ENCODE measurements at regions not wholly inside any gene's neighbourhood (a gene's known extent, or its start where the extent isn't known, plus 50 kb on each side); places are given as distances from the start of the nearest gene placed in this dataset.

- Mint-ChIP-seq H3K9me3 (ENCODE audit: low read depth) (no peaks in the 10 kb centered on the region), H3K36me3 (no peaks in the 10 kb centered on the region), H3K4me1 (ENCODE audit: low read depth) (no peaks in the 10 kb centered on the region), H3K27ac (no peak overlapping the region), H3K27me3 (peaks cover under 1% of the 10 kb centered on the region), H3K4me3 (no peak overlapping the region)
These were observed 240.6 kb downstream of the GXYLT1 start for GRCh38 chr12:41904041-41904440.

GRCh38 chr12:41903014-41903708 is 241.5 kb downstream of the GXYLT1 start:
- no peak overlapping the region for H3K4me3 Mint-ChIP-seq
- H3K4me1 Mint-ChIP-seq (ENCODE audit: low read depth) = no peaks in the 10 kb centered on the region
- peaks cover 6% of the 10 kb centered on the region for H3K27me3 Mint-ChIP-seq
- H3K36me3 Mint-ChIP-seq = no peaks in the 10 kb centered on the region
- no peaks in the 10 kb centered on the region for H3K9me3 Mint-ChIP-seq (ENCODE audit: low read depth)
- no peak overlapping the region for H3K27ac Mint-ChIP-seq

GRCh38 chr12:41899577-41899976 is 245.1 kb downstream of the GXYLT1 start:
- Mint-ChIP-seq H3K36me3 (no peaks in the 10 kb centered on the region), H3K27ac (no peak overlapping the region), H3K27me3 (peaks cover 12% of the 10 kb centered on the region), H3K9me3 (ENCODE audit: low read depth) (no peaks in the 10 kb centered on the region), H3K4me3 (no peak overlapping the region), H3K4me1 (ENCODE audit: low read depth) (no peaks in the 10 kb centered on the region)

DNA sequence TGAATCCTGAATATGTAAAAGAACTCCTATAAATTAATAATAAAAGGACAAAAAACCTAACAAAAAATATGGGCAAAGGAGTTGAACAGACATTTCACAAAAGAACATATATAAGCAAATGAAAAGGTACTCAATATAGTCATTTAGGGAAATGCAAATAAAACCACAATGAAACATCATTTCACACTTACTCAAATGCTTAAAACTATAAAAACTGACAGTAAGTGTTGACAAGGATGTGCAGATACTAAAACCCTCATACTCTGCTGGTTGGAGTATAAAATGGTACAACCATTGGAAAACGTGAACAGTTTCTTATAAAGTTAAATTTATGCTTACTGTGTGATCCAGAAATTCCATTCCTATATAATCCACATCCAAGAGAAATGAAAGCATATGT is 247.1 kb downstream of the GXYLT1 start:
- H3K9me3 Mint-ChIP-seq (ENCODE audit: low read depth) = no peaks in the 10 kb centered on the region
- no peak overlapping the region for H3K27ac Mint-ChIP-seq
- H3K4me1 Mint-ChIP-seq (ENCODE audit: low read depth) = no peaks in the 10 kb centered on the region
- H3K36me3 Mint-ChIP-seq = no peaks in the 10 kb centered on the region
- H3K27me3 Mint-ChIP-seq = peaks cover 12% of the 10 kb centered on the region
- no peak overlapping the region for H3K4me3 Mint-ChIP-seq

GRCh38 chr12:41893491-41893890 is 251.2 kb downstream of the GXYLT1 start:
- Mint-ChIP-seq H3K4me3 (no peak overlapping the region), H3K27me3 (peaks cover 9% of the 10 kb centered on the region), H3K36me3 (no peaks in the 10 kb centered on the region), H3K9me3 (ENCODE audit: low read depth) (no peaks in the 10 kb centered on the region), H3K4me1 (ENCODE audit: low read depth) (no peaks in the 10 kb centered on the region), H3K27ac (no peak overlapping the region)

DNA sequence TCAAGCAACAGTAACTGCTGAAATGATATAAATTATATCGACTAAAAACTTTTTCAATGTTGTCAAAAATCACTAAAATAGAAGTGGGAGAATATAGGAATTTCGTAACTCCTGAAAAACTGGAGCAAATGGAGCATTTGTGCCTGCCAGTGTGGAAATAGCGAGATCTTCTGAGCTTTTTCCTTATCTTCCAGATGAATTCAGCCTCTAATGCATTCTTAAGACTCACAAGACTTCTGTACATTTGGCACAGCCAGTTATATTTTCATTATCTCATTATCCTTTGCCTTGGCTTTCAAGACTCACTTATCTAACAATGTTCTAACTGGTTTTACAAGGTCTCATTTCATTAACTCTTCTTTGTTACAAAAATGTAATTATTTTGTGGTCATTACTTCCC is 252.4 kb downstream of the GXYLT1 start:
- Mint-ChIP-seq H3K9me3 (ENCODE audit: low read depth) (no peaks in the 10 kb centered on the region), H3K27ac (no peak overlapping the region), H3K27me3 (peaks cover 4% of the 10 kb centered on the region)

GRCh38 chr12:41891226-41891625 is 253.4 kb downstream of the GXYLT1 start:
- peaks cover 11% of the 10 kb centered on the region for H3K27me3 Mint-ChIP-seq
- no peak overlapping the region for H3K4me3 Mint-ChIP-seq
- H3K9me3 Mint-ChIP-seq (ENCODE audit: low read depth) = no peaks in the 10 kb centered on the region
- H3K4me1 Mint-ChIP-seq (ENCODE audit: low read depth) = no peaks in the 10 kb centered on the region
- H3K36me3 Mint-ChIP-seq = no peaks in the 10 kb centered on the region
- no peak overlapping the region for H3K27ac Mint-ChIP-seq

More for the DNA sequence above, 252.4 kb downstream of the GXYLT1 start:
- Mint-ChIP-seq H3K4me3 (no peak overlapping the region), H3K36me3 (no peaks in the 10 kb centered on the region), H3K4me1 (ENCODE audit: low read depth) (no peaks in the 10 kb centered on the region)

- Mint-ChIP-seq H3K4me1 (ENCODE audit: low read depth) (no peaks in the 10 kb centered on the region), H3K4me3 (no peak overlapping the region), H3K36me3 (no peaks in the 10 kb centered on the region), H3K9me3 (ENCODE audit: low read depth) (no peaks in the 10 kb centered on the region), H3K27ac (no peak overlapping the region), H3K27me3 (peaks cover 8% of the 10 kb centered on the region)
These were observed 256.4 kb downstream of the GXYLT1 start for GRCh38 chr12:41888285-41888684.

DNA sequence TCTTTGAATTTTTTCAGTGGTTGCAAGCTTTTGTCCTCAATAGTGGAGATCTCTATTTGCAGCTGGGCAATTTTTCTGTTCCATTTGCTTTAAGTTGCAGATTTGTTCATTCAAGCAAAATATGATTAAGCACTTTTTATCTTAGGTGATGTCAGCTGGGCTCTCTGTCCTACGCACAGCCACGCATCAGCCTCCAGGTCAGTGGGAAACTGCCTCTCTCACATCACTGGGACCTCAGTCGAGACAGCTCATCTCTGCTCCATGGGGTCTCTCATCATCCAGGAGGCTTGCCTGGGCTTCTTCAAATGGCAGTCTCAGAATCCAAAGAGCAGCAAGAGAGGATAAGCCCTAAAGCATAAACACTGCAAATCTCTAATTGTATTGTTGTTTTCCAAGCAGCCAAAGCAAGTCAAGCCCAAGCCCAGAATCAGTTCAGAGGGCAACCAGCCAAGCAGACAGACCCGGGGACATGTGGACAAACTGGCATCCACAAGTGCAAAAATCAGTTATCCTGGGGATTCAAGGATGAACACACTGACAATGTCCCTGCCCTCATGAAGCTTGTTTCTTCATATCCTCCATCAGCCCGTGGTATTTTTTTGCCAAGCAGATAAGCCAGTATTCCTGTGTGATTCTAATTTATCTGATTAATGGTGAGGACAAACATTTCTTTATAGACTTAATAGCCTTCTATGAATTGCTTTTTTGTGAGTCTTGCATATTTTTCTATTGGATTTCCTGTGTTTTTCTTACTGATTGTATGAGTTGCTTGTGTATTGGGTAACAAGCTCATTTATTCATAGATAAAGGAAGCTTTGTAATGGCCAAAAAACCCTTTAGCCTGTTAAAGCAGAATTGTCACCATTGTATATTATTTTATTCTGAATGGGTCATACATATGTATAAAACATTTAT is 262.5 kb downstream of the GXYLT1 start:
- no peak overlapping the region for H3K4me3 Mint-ChIP-seq
- no peaks in the 10 kb centered on the region for H3K9me3 Mint-ChIP-seq (ENCODE audit: low read depth)
- no peaks in the 10 kb centered on the region for H3K4me1 Mint-ChIP-seq (ENCODE audit: low read depth)
- H3K27ac Mint-ChIP-seq = no peak overlapping the region
- H3K27me3 Mint-ChIP-seq = peaks cover 7% of the 10 kb centered on the region
- H3K36me3 Mint-ChIP-seq = no peaks in the 10 kb centered on the region

GRCh38 chr12:41869432-41869831 is 275.2 kb downstream of the GXYLT1 start:
- no peaks in the 10 kb centered on the region for H3K4me1 Mint-ChIP-seq (ENCODE audit: low read depth)
- peaks cover 3% of the 10 kb centered on the region for H3K9me3 Mint-ChIP-seq (ENCODE audit: low read depth)
- no peaks in the 10 kb centered on the region for H3K36me3 Mint-ChIP-seq
- peaks cover 2% of the 10 kb centered on the region for H3K27me3 Mint-ChIP-seq
- H3K27ac Mint-ChIP-seq = no peak overlapping the region
- H3K4me3 Mint-ChIP-seq = no peak overlapping the region

GRCh38 chr12:41866878-41867430 is 277.7 kb downstream of the GXYLT1 start:
- Mint-ChIP-seq H3K27me3 (peaks cover 2% of the 10 kb centered on the region), H3K4me3 (no peak overlapping the region), H3K27ac (no peak overlapping the region), H3K36me3 (no peaks in the 10 kb centered on the region), H3K4me1 (ENCODE audit: low read depth) (no peaks in the 10 kb centered on the region), H3K9me3 (ENCODE audit: low read depth) (peaks cover 12% of the 10 kb centered on the region)

- Mint-ChIP-seq H3K27ac (no peak overlapping the region), H3K4me3 (no peak overlapping the region)
These were observed 288.4 kb downstream of the GXYLT1 start for GRCh38 chr12:41856228-41856627.

GRCh38 chr12:41850046-41850445 is 294.6 kb downstream of the GXYLT1 start:
- no peaks in the 10 kb centered on the region for H3K9me3 Mint-ChIP-seq (ENCODE audit: low read depth)
- H3K36me3 Mint-ChIP-seq = no peaks in the 10 kb centered on the region
- H3K4me1 Mint-ChIP-seq (ENCODE audit: low read depth) = no peaks in the 10 kb centered on the region
- no peak overlapping the region for H3K4me3 Mint-ChIP-seq
- H3K27ac Mint-ChIP-seq = no peak overlapping the region
- H3K27me3 Mint-ChIP-seq = peaks cover 5% of the 10 kb centered on the region

More at GRCh38 chr12:41856228-41856627, 288.4 kb downstream of the GXYLT1 start:
- Mint-ChIP-seq H3K36me3 (no peaks in the 10 kb centered on the region), H3K4me1 (ENCODE audit: low read depth) (no peaks in the 10 kb centered on the region), H3K9me3 (ENCODE audit: low read depth) (no peaks in the 10 kb centered on the region), H3K27me3 (peaks cover 4% of the 10 kb centered on the region)

GRCh38 chr12:41846718-41847117 is 298.0 kb downstream of the GXYLT1 start:
- Mint-ChIP-seq H3K27me3 (peaks cover 4% of the 10 kb centered on the region), H3K4me3 (no peak overlapping the region), H3K9me3 (ENCODE audit: low read depth) (no peaks in the 10 kb centered on the region), H3K27ac (no peak overlapping the region), H3K4me1 (ENCODE audit: low read depth) (no peaks in the 10 kb centered on the region), H3K36me3 (no peaks in the 10 kb centered on the region)

GRCh38 chr12:41836416-41836815 is 308.3 kb downstream of the GXYLT1 start:
- no peaks in the 10 kb centered on the region for H3K9me3 Mint-ChIP-seq (ENCODE audit: low read depth)
- no peaks in the 10 kb centered on the region for H3K4me1 Mint-ChIP-seq (ENCODE audit: low read depth)
- no peak overlapping the region for H3K27ac Mint-ChIP-seq
- peaks cover 3% of the 10 kb centered on the region for H3K27me3 Mint-ChIP-seq
- H3K4me3 Mint-ChIP-seq = no peak overlapping the region
- H3K36me3 Mint-ChIP-seq = no peaks in the 10 kb centered on the region
